ENCODE measurements at regions not wholly inside any gene's neighbourhood (a gene's known extent, or its start where the extent isn't known, plus 50 kb on each side); places are given as distances from the start of the nearest gene placed in this dataset.

DNA sequence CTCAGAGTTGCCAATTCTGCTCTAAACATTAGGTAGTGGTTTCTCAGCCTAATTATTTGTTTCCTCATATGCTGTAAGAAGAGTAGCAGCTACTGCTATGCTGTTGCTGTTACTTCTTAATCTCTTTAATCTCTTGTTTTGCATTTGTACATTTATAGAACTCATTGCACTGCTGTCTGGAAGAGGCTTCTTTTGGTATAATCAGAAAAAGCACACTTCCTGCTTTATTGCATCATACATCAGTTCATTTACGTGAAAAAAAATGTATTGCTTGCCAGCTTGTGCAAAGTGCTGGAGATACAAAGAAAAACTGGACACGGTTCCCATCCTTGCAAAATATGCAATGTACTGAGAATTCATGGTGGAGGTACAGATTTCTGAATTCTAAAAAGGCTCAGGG, 332.0 kb downstream of the GRXCR1 start:
- Mint-ChIP-seq H3K27me3 (ENCODE audit: insufficient read depth) (no peaks in the 10 kb centered on the region), H3K9me3 (no peaks in the 10 kb centered on the region), H3K4me3 (no peak overlapping the region), H3K36me3 (ENCODE audit: low read depth) (no peaks in the 10 kb centered on the region), H3K4me1 (no peaks in the 10 kb centered on the region), H3K27ac (no peak overlapping the region)
- Histone ChIP-seq H3K9ac (ENCODE audit: extremely low read depth, low read length, poor library complexity, severe bottlenecking) (no peak overlapping the region), H3K36me3 (ENCODE audit: control insufficient read depth, insufficient read depth, low read length) (no peaks in the 10 kb centered on the region), H3K9me3 (ENCODE audit: control insufficient read depth, low read length) (no peaks in the 10 kb centered on the region), H3K4me1 (ENCODE audit: control insufficient read depth, insufficient read depth, low read length) (no peaks in the 10 kb centered on the region), H3K27me3 (ENCODE audit: control insufficient read depth, insufficient read depth, low read length, poor library complexity, severe bottlenecking) (no peaks in the 10 kb centered on the region), H3K27ac (ENCODE audit: low read depth, low read length) (no peak overlapping the region), H3K4me3 (ENCODE audit: low read length) (no peak overlapping the region)
- no peak for DNase-seq
- 88 to 100% methylated on average over 1 to 2 of the region's 2 CpGs for WGBS, 2 experiments (ENCODE audit: insufficient coverage in 1 of 2, insufficient read length in 1 of 2)
- no peak for TF ChIP-seq CTCF (conservative IDR thresholded peaks at IDR 0.05)

- Histone ChIP-seq H3K27ac (ENCODE audit: low read depth, low read length) (no peak overlapping the region), H3K4me3 (ENCODE audit: low read length) (no peak overlapping the region), H3K9me3 (ENCODE audit: control insufficient read depth, low read length) (no peaks in the 10 kb centered on the region), H3K4me1 (ENCODE audit: control insufficient read depth, insufficient read depth, low read length) (no peaks in the 10 kb centered on the region), H3K27me3 (ENCODE audit: control insufficient read depth, insufficient read depth, low read length, poor library complexity, severe bottlenecking) (no peaks in the 10 kb centered on the region), H3K36me3 (ENCODE audit: control insufficient read depth, insufficient read depth, low read length) (no peaks in the 10 kb centered on the region), H3K9ac (ENCODE audit: extremely low read depth, low read length, poor library complexity, severe bottlenecking) (no peak overlapping the region)
- H3K27me3 Mint-ChIP-seq (ENCODE audit: insufficient read depth) = no peaks in the 10 kb centered on the region
- no peak overlapping the region for H3K4me3 Mint-ChIP-seq
- no peaks in the 10 kb centered on the region for H3K4me1 Mint-ChIP-seq
- no peak for TF ChIP-seq CTCF (conservative IDR thresholded peaks at IDR 0.05)
- WGBS, 2 experiments (ENCODE audit: insufficient coverage in 1 of 2, insufficient read length in 1 of 2) = 97 to 100% methylated on average over 1 to 3 of the region's 3 CpGs
- DNase-seq = no peak
- no peaks in the 10 kb centered on the region for H3K9me3 Mint-ChIP-seq
- H3K36me3 Mint-ChIP-seq (ENCODE audit: low read depth) = no peaks in the 10 kb centered on the region
- H3K27ac Mint-ChIP-seq = no peak overlapping the region
These were observed 340.8 kb downstream of the GRXCR1 start for GRCh38 chr4:43233321-43233720.

DNA sequence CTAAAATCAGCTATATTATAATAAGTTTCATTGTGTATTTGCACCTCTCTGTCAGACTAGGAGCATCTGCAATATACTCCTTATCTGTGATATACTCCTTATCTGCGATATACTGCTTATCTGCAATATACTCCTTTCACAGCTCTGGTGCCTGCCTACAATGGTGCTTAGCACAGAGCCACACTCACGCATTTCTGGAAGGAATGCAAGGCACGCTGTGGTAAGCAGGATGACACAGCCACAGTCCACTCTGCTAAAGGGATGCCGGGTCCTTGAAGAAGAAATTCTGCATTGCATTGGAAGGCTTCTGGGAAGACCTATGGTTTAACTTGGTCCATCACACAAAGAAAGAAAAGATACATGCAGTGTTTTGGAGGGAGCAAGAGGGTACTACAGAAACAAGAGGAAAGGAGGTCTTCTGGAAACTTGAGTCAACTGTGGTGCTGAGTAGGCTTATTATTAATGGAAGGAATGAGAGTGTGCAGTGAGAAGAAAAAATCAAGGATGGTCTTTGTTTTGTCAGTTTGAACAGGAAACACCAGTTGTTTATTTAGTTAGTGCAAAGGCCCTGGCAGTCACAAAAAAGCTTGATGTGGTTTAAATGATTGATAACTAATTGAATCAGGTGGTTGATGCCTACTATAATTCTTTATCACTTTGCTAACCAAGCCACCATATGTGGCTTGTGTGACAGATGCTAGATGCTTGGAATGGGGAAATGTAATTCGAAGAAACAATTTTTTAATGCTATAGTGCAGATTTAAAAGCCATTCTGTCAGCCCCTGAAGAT, 342.3 kb downstream of the GRXCR1 start:
- Mint-ChIP-seq H3K4me1 (peaks cover 3% of the 10 kb centered on the region), H3K4me3 (no peak overlapping the region), H3K9me3 (no peaks in the 10 kb centered on the region), H3K27me3 (ENCODE audit: insufficient read depth) (no peaks in the 10 kb centered on the region), H3K27ac (no peak overlapping the region), H3K36me3 (ENCODE audit: low read depth) (no peaks in the 10 kb centered on the region)
- no peak overlapping the region for H3K4me3 ChIP-seq (ENCODE audit: low read length)
- H3K4me1 ChIP-seq (ENCODE audit: control insufficient read depth, insufficient read depth, low read length) = no peaks in the 10 kb centered on the region
- no peak overlapping the region for H3K9ac ChIP-seq (ENCODE audit: extremely low read depth, low read length, poor library complexity, severe bottlenecking)
- WGBS, 2 experiments (ENCODE audit: insufficient coverage in 1 of 2, insufficient read length in 1 of 2) = 87 to 92% methylated on average over 3 to 5 of the region's 5 CpGs
- no peak overlapping the region for H3K27ac ChIP-seq (ENCODE audit: low read depth, low read length)
- no peaks in the 10 kb centered on the region for H3K36me3 ChIP-seq (ENCODE audit: control insufficient read depth, insufficient read depth, low read length)
- no peaks in the 10 kb centered on the region for H3K9me3 ChIP-seq (ENCODE audit: control insufficient read depth, low read length)
- no peaks in the 10 kb centered on the region for H3K27me3 ChIP-seq (ENCODE audit: control insufficient read depth, insufficient read depth, low read length, poor library complexity, severe bottlenecking)
- peak; percentile 52 for DNase-seq
- no peak for TF ChIP-seq CTCF (conservative IDR thresholded peaks at IDR 0.05)

Measured in endodermal cell (in vitro differentiated cells).